PC-3 (cell line): ENCODE measurements at regions not wholly inside any gene's neighbourhood (a gene's known extent, or its start where the extent isn't known, plus 50 kb on each side); places are given as distances from the start of the nearest gene placed in this dataset.

Experiments used
- ATAC-seq: fragments of 200-7000 bp; cut with Tn5 transposase; 2 replicates; pipeline ENCODE4 v1.9.1; 2020; ENCODE audit warnings: mild to moderate bottlenecking, moderate library complexity
- BruUV-seq: library from RNA; stranded (reverse); fragments of 400-500 nt; replicated peaks from 2 replicates; lab custom pipeline; 2021; lab: Mats Ljungman, UMichigan
- CTCF ChIA-PET: fragments of 300-600 bp; sonication (Branson Sonifier 250); formaldehyde crosslinking; loops from one replicate; lab custom pipeline; 2022; ENCODE audit warnings: antibody characterized with exemption; lab: Charles Lee
- POLR2A ChIA-PET: fragments of 300-600 bp; sonication (Branson Sonifier 250); formaldehyde crosslinking; loops from one replicate; lab custom pipeline; 2022; ENCODE audit warnings: antibody characterized with exemption; ENCODE audit not compliant: unreplicated experiment; lab: Charles Lee
- DNase-seq: peaks from one replicate; pipeline ENCODE4 v3.0.0-alpha.2; 2015
- H2AFZ ChIP-seq: fragments of 300-600 bp; sonication (generic); 2 replicates; pipeline ENCODE4 v1.6.0; 2016; ENCODE audit warnings: antibody characterized with exemption, low read length
- H3F3A ChIP-seq: fragments of 300-600 bp; sonication (generic); one replicate; pipeline ENCODE4 v1.6.0; 2017; ENCODE audit warnings: antibody characterized with exemption, low read length, control low read depth, mild to moderate bottlenecking; ENCODE audit not compliant: unreplicated experiment
- H3K27ac ChIP-seq: fragments of 300-600 bp; sonication (generic); 2 replicates; pipeline ENCODE4 v1.5.1; 2016; ENCODE audit warnings: mild to moderate bottlenecking, low read length
- H3K27me3 ChIP-seq: fragments of 300-600 bp; sonication (generic); 2 replicates; pipeline ENCODE4 v1.6.1; 2016; ENCODE audit warnings: low read length, mixed read lengths
- H3K36me3 ChIP-seq: fragments of 300-600 bp; sonication (generic); 2 replicates; pipeline ENCODE4 v1.6.1; 2016; ENCODE audit warnings: low read depth, mixed run types, low read length, mixed read lengths
- H3K4me1 ChIP-seq: fragments of 300-600 bp; sonication (generic); 2 replicates; pipeline ENCODE4 v1.5.1; 2016; ENCODE audit warnings: low read length; ENCODE audit not compliant: insufficient read depth
- H3K4me2 ChIP-seq: fragments of 300-600 bp; sonication (generic); 2 replicates; pipeline ENCODE4 v1.6.0; 2016; ENCODE audit warnings: low read length
- H3K4me3 ChIP-seq: fragments of 300-600 bp; sonication (generic); 2 replicates; pipeline ENCODE4 v1.5.1; 2016; ENCODE audit warnings: mild to moderate bottlenecking, low read length, mixed read lengths
- H3K79me2 ChIP-seq: fragments of 300-600 bp; sonication (generic); 2 replicates; pipeline ENCODE4 v1.6.1; 2017; ENCODE audit warnings: low read length, mixed read lengths
- H3K9ac ChIP-seq: fragments of 300-600 bp; sonication (generic); 2 replicates; pipeline ENCODE4 v1.6.0; 2016; ENCODE audit warnings: mild to moderate bottlenecking, low read length
- H3K9me2 ChIP-seq: fragments of 300-600 bp; sonication (generic); replicated peaks from 2 replicates; pipeline ENCODE4 v1.6.1; 2016; ENCODE audit warnings: mixed run types, low read length, mixed read lengths
- H3K9me3 ChIP-seq: fragments of 300-600 bp; sonication (generic); 2 replicates; pipeline ENCODE4 v1.6.1; 2016; ENCODE audit warnings: low read length, mixed read lengths
- H4K20me1 ChIP-seq: fragments of 300-600 bp; sonication (generic); 2 replicates; pipeline ENCODE4 v1.6.1; 2016; ENCODE audit warnings: low read length, mixed read lengths
- CTCF ChIP-seq: fragments of 300-600 bp; sonication (generic); conservative IDR thresholded peaks from 2 replicates; pipeline ENCODE4 v1.5.1; 2017; ENCODE audit warnings: antibody characterized with exemption, low read depth, mild to moderate bottlenecking, low read length
- EZH2 ChIP-seq: fragments of 300-600 bp; sonication (generic); IDR thresholded peaks from one replicate; pipeline ENCODE4 v1.6.1; 2017; ENCODE audit warnings: antibody characterized with exemption, mild to moderate bottlenecking, low read length; ENCODE audit not compliant: unreplicated experiment
- EZH2phosphoT487 ChIP-seq: fragments of 300-600 bp; sonication (generic); IDR thresholded peaks from 2 replicates; pipeline ENCODE4 v1.6.1; 2018; ENCODE audit warnings: mild to moderate bottlenecking, antibody characterized with exemption, low read length, borderline replicate concordance
- intact Hi-C: fragments of 100-400 bp; cut with micrococcal nuclease; formaldehyde crosslinking; loops from 2 replicates; pipeline ENCODE4 v1.9.0; 2023

DNA sequence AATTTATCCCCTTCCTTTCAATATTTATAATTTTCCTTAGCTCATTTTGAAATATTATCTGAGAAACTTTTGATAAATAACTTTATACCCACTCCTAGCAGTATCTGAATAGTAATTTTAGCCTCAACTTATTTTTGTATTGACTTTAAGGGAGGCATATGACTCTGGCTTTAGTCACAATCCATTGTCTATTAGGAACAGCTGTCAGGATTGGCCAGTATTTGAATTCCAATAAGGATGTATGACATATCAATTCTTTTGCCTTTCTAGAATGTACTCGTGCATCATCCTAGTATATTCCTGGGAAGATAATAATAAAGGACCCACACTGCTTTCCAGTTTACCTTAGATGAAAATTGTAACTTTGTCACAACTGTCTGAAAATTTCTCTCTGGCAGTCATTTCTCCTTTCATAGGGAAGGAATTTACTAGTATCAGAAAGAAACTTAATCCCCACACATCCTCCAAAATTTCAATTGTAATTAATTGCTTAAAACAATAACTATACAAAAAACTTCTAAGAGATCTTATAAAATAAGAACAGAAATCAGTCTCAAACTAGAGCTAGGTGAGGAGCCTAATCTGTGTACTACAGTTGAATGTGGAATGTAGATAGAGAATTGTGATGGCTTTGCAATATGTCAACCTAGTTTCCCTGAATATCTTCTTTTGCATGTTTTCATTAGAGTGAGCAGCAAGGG, 121.0 kb upstream of the EPHA5 start:
- Histone ChIP-seq H3K27ac (0 out of 2 replicates have a peak overlapping the region, but pooled peaks have one; percentile 5), H3K9ac (no peak overlapping the region), H3K9me2 (no peaks in the 10 kb centered on the region), H2AFZ (peak overlapping the region; percentile 36), H3K4me1 (peaks cover 13% of the 10 kb centered on the region), H3K4me3 (no peak overlapping the region), H3F3A (no peaks in the 10 kb centered on the region), H3K27me3 (no peaks in the 10 kb centered on the region), H3K79me2 (no peaks in the 10 kb centered on the region), H3K4me2 (peak overlapping the region; percentile 16), H3K9me3 (no peaks in the 10 kb centered on the region), H4K20me1 (no peaks in the 10 kb centered on the region), H3K36me3 (no peaks in the 10 kb centered on the region)
- intact Hi-C loops: no loop called here
- DNase-seq (peak; percentile 63), ATAC-seq (peak; percentile 64)
- ChIA-PET POLR2A (no interaction called here), CTCF (no interaction called here)
- no TSS peak for BruUV-seq
- TF ChIP-seq EZH2: no peak
- TF ChIP-seq CTCF: no peak

DNA sequence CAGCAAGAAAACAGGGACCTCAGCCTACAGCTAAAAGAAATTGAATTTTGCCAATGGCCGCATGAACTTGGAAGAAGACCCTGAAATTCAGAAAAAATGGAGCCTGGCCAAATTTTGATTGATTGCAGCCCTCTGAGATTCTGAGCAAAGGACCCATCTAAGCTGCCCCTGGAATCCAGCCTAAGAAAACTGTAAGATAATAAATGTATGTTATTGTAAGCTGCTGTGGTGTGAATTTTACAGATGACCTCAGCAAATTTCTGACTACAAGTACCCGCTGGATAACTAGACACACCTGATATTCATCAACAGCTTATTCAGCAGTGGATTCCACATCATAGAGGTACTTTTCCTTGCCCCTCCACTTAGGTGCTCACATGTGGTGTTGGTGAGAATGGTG, 119.5 kb upstream of the EPHA5 start:
- Histone ChIP-seq H3K9me2 (no peaks in the 10 kb centered on the region), H3F3A (no peaks in the 10 kb centered on the region), H3K27ac (no peak overlapping the region), H3K27me3 (no peaks in the 10 kb centered on the region), H3K79me2 (no peaks in the 10 kb centered on the region), H3K4me1 (peaks cover 13% of the 10 kb centered on the region), H3K9ac (no peak overlapping the region), H2AFZ (no peak overlapping the region), H3K4me3 (no peak overlapping the region), H4K20me1 (no peaks in the 10 kb centered on the region), H3K36me3 (no peaks in the 10 kb centered on the region), H3K4me2 (no peak overlapping the region), H3K9me3 (no peaks in the 10 kb centered on the region)
- no TSS peak for BruUV-seq
- POLR2A ChIA-PET: no interaction called here
- TF ChIP-seq CTCF (no peak), EZH2phosphoT487 (no peak), EZH2 (no peak)
- ATAC-seq: no peak
- DNase-seq: no peak
- CTCF ChIA-PET: no interaction called here
- intact Hi-C loops: no loop called here

DNA sequence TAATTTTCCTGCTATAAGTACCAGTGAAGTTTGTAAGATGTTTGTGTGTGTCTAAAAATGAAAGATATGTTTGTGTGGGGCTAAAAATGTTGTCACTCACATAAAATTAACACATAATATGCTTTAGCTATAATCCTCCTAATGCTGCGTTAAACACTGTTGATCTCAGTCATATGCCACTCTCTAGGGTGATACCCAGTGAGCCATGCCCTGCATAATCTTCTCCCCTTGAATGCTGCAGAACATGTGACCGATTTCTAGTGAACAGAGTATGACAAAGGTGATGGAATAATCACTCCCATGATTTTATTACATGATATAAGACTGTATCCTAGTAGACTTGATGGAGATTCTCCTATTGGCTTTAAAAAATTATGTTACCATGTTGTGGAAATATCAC, 119.1 kb upstream of the EPHA5 start:
- Histone ChIP-seq H3K4me3 (no peak overlapping the region), H3K9ac (no peak overlapping the region), H3K9me3 (no peaks in the 10 kb centered on the region), H3K79me2 (no peaks in the 10 kb centered on the region), H3F3A (no peaks in the 10 kb centered on the region), H3K27me3 (no peaks in the 10 kb centered on the region), H4K20me1 (no peaks in the 10 kb centered on the region), H3K4me2 (no peak overlapping the region), H3K36me3 (no peaks in the 10 kb centered on the region), H2AFZ (no peak overlapping the region), H3K27ac (no peak overlapping the region), H3K9me2 (no peaks in the 10 kb centered on the region), H3K4me1 (peaks cover 13% of the 10 kb centered on the region)
- BruUV-seq: no TSS peak
- no peak for TF ChIP-seq EZH2
- no peak for TF ChIP-seq EZH2phosphoT487
- no peak for TF ChIP-seq CTCF
- intact Hi-C loops: no loop called here
- no peak for ATAC-seq
- ChIA-PET CTCF (no interaction called here), POLR2A (no interaction called here)
- no peak for DNase-seq
